HEK293T (cell line): ENCODE measurements at regions not wholly inside any gene's neighbourhood (a gene's known extent, or its start where the extent isn't known, plus 50 kb on each side); places are given as distances from the start of the nearest gene placed in this dataset.

Experiments
- ARNT ChIP-seq: fragments of 450-650 bp; IDR thresholded peaks from 2 replicates; pipeline ENCODE4 v1.6.1; 2017; ENCODE audit warnings: mild to moderate bottlenecking
- BHLHE40 ChIP-seq: fragments of 450-650 bp; IDR thresholded peaks from 2 replicates; pipeline ENCODE4 v1.6.1; 2016; ENCODE audit warnings: mild to moderate bottlenecking, moderate library complexity, borderline replicate concordance
- CTBP1 ChIP-seq: fragments of 450-650 bp; IDR thresholded peaks from 2 replicates; pipeline ENCODE4 v1.6.1; 2016; ENCODE audit warnings: borderline replicate concordance
- ELF4 ChIP-seq: fragments of 450-650 bp; IDR thresholded peaks from 2 replicates; pipeline ENCODE4 v1.6.1; 2017; ENCODE audit warnings: antibody characterized with exemption
- FOXA1 ChIP-seq: fragments of 450-650 bp; IDR thresholded peaks from 2 replicates; pipeline ENCODE4 v1.6.1; 2016; ENCODE audit warnings: mild to moderate bottlenecking
- FOXM1 ChIP-seq: fragments of 450-650 bp; IDR thresholded peaks from 2 replicates; pipeline ENCODE4 v1.6.1; 2017; ENCODE audit warnings: mild to moderate bottlenecking, borderline replicate concordance
- L3MBTL2 ChIP-seq: fragments of 450-650 bp; conservative IDR thresholded peaks from 2 replicates; pipeline ENCODE4 v1.6.1; 2016; ENCODE audit warnings: mild to moderate bottlenecking
- LEF1 ChIP-seq: fragments of 450-650 bp; IDR thresholded peaks from 2 replicates; pipeline ENCODE4 v1.6.1; 2017; ENCODE audit warnings: mild to moderate bottlenecking, borderline replicate concordance
- NFRKB ChIP-seq: fragments of 450-650 bp; IDR thresholded peaks from 2 replicates; pipeline ENCODE4 v1.6.1; 2016; ENCODE audit warnings: mild to moderate bottlenecking, moderate library complexity
- SP1 ChIP-seq: fragments of 450-650 bp; IDR thresholded peaks from 2 replicates; pipeline ENCODE4 v1.6.1; 2017
- SUZ12 ChIP-seq: fragments of 450-650 bp; IDR thresholded peaks from 2 replicates; pipeline ENCODE4 v1.6.1; 2016; ENCODE audit warnings: mild to moderate bottlenecking
- ZNF384 ChIP-seq: fragments of 450-650 bp; IDR thresholded peaks from 2 replicates; pipeline ENCODE4 v1.6.1; 2016
- TF ChIP-seq, protein P1 (sequence below): fragments of 450-650 bp; IDR thresholded peaks from 2 replicates; pipeline ENCODE4 v1.6.1; 2016

DNA sequence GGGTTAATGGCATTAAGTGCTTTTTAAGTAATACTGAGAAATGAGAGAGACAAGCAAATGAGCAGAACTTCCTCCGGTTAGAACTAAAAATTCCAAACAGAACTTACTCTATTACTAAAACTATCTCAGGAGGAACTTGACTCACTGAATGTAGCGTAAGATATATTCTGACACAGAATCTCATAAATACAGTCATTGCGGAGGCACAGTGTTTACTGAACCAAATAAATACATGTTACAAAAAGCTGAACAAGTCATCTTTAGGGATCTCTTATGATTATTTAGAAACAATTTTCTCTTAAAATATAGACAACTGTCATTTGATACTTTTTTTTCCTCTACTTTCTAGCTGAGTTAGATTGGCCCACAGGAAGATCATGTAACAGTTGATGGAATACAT, 283.1 kb downstream of the KLF12 start:
- TF ChIP-seq BHLHE40: no peak
- TF ChIP-seq FOXA1: no peak
- TF ChIP-seq L3MBTL2: no peak
- no peak for TF ChIP-seq NFRKB
- TF ChIP-seq CTBP1: 0 out of 2 replicates have a peak, but pooled peaks have one; percentile 22
- no peak for TF ChIP-seq LEF1
- no peak for TF ChIP-seq SP1
- no peak for TF ChIP-seq SUZ12
- no peak for TF ChIP-seq FOXM1
- TF ChIP-seq ZNF384: no peak
- TF ChIP-seq ARNT: no peak
- TF ChIP-seq, protein P1, sequence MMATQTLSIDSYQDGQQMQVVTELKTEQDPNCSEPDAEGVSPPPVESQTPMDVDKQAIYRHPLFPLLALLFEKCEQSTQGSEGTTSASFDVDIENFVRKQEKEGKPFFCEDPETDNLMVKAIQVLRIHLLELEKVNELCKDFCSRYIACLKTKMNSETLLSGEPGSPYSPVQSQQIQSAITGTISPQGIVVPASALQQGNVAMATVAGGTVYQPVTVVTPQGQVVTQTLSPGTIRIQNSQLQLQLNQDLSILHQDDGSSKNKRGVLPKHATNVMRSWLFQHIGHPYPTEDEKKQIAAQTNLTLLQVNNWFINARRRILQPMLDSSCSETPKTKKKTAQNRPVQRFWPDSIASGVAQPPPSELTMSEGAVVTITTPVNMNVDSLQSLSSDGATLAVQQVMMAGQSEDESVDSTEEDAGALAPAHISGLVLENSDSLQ: peak; percentile 80; the same call in 1 of the 2 replicates
- TF ChIP-seq ELF4: no peak
